Right lobe of liver (tissue), 6 donors: ENCODE measurements at regions not wholly inside any gene's neighbourhood (a gene's known extent, or its start where the extent isn't known, plus 50 kb on each side); places are given as distances from the start of the nearest gene placed in this dataset.
A peak's percentile ranks its signal among the peaks of the same experiment; 100 is the strongest.

Experiments
- ATAC-seq, 4 donors: fragments of 200-7000 bp; cut with Tn5 transposase; one replicate each; pipeline ENCODE4 v1.9.1; 2020; ENCODE audit warnings: mild to moderate bottlenecking in 4 of 4, moderate library complexity in 4 of 4
- DNase-seq, 3 donors: peaks; one replicate each; pipeline ENCODE4 v3.0.0-alpha.2; 2020
- H3K27ac ChIP-seq, 3 donors: fragments of 200-600 bp; one replicate each; pipeline ENCODE4 v1.8.0; 2022
- H3K27me3 ChIP-seq, 2 donors: fragments of 200-600 bp; one replicate each; pipeline ENCODE4 v1.8.0; 2022
- H3K36me3 ChIP-seq, 4 donors: fragments of 200-600 bp; sonication (generic) in 1 of 4; one replicate each; pipeline versions ENCODE4 v1.5.1 to v1.8.0; 2017 to 2022; ENCODE audit warnings: control low read depth in 1 of 4
- H3K4me1 ChIP-seq, 4 donors: fragments of 200-600 bp; sonication (generic) in 1 of 4; one replicate each; pipeline versions ENCODE4 v1.5.1 to v1.8.0; 2017 to 2022; ENCODE audit warnings: control low read depth in 1 of 4
- H3K4me3 ChIP-seq, 3 donors: fragments of 200-600 bp; one replicate each; pipeline ENCODE4 v1.8.0; 2022
- H3K9me3 ChIP-seq, 4 donors: fragments of 200-600 bp; sonication (generic) in 1 of 4; one replicate each; pipeline versions ENCODE4 v1.5.1 to v1.8.0; 2017 to 2022; ENCODE audit warnings: control low read depth in 1 of 4
- CTCF ChIP-seq, 4 donors: fragments of 200-600 bp in 3 of 4; fragments of 450-650 bp in 1 of 4; IDR thresholded peaks; one replicate each; pipeline versions ENCODE4 v1.5.1 to v1.8.0; 2016 to 2022; ENCODE audit warnings: antibody characterized with exemption in 4 of 4, mild to moderate bottlenecking in 2 of 4
- POLR2A ChIP-seq: fragments of 450-650 bp; IDR thresholded peaks from one replicate; pipeline ENCODE4 v1.6.1; 2017; ENCODE audit warnings: antibody characterized with exemption, mild to moderate bottlenecking
- WGBS: methylation state at CpG from one replicate; pipeline ENCODE4 v1.1.6; 2018; ENCODE audit warnings: low coverage, low lambda C conversion rate; ENCODE audit not compliant: insufficient coverage; ENCODE audit errors: missing lambda C conversion rate; 5-methylcytosine and 5-hydroxymethylcytosine counted together
- intact Hi-C, 2 donors: fragments of 100-400 bp; cut with DNase I; formaldehyde crosslinking; loops; one replicate each; pipeline versions ENCODE4 v1.11.2 to v1.14.1; 2022
- donor health status: DM: no; HTN: yes; CAD: no.
- donor health status: DM: no; HTN: no; CAD: no.
- donor health status: DM: no; HTN: no; CAD: no.
- donor health status: DM: no; HTN: yes; CAD: no.
- donor health status: DM: no; HTN: yes; CAD: no.

DNA sequence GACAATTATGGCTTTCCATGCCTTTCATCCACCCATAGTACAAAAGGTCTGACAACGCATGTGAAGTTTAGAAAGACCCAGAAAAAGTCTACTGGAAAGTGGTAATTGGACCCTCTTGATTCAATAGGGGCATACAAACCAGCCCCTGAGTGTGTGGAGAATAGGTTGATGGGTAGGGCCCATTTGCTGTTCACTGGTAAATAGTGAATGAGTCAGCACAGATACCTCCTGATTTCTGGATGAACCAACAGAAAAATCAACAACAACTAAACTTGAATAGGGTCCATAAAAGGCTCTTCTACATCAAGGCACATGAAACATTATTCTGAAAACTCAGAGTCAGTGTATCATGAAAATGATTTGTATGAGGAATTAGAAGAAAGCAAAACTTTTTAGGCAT is 235.4 kb upstream of the SLC35B3 start:
- no peak for TF ChIP-seq POLR2A
- TF ChIP-seq CTCF (IDR thresholded peaks at IDR 0.05) = no peak
- Histone ChIP-seq H3K4me3 (no peak overlapping the region), H3K27ac (peak overlapping the region; percentile 8 to 65 (median 48)), H3K27me3 (no peaks in the 10 kb centered on the region), H3K4me1 (peaks cover 0 to 43% (median 6%) of the 10 kb centered on the region in 4 donors), H3K9me3 (no peaks in the 10 kb centered on the region), H3K36me3 (no peaks in the 10 kb centered on the region)
- DNase-seq (no peak), ATAC-seq (peak; percentile 66 to 90 (median 74))
- WGBS = 100% methylated on average over 1 of the region's 1 CpG
- intact Hi-C loops = no loop called here

DNA sequence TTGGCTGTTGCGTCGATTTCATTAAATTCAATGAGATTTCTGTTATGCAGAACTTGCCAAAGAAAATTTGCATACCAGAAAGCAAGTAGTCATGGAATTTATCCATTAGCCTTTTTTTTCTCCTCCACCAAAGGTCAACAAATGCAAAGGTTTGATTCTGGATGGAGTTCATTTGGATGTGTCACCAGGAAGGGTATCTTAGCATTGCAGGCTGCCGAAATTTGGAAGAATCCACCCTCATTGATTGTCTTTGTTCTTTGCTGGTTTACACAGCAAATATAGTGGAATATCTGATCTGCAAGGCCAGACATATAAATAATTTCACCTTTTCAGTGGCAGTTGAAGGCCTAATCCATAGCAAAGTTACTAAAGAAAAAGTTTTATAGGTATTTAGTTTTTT is 229.4 kb upstream of the SLC35B3 start:
- TF ChIP-seq POLR2A (no peak), CTCF (IDR thresholded peaks at IDR 0.05) (no peak)

GRCh38 chr6:8664070-8664469 is 228.7 kb upstream of the SLC35B3 start:
- H3K36me3 ChIP-seq = no peaks in the 10 kb centered on the region
- H3K27ac ChIP-seq = peak overlapping the region; percentile 5 to 62 (median 34)
- WGBS = 22% methylated on average over 3 of the region's 3 CpGs
- no peaks in the 10 kb centered on the region for H3K27me3 ChIP-seq
- no peaks in the 10 kb centered on the region for H3K9me3 ChIP-seq
- ATAC-seq = peak; percentile 53 to 74 (median 61)
- H3K4me3 ChIP-seq = peak overlapping the region in 1 of 3 donors; percentile 8
- peaks cover 0 to 51% (median 2%) of the 10 kb centered on the region in 4 donors for H3K4me1 ChIP-seq
- intact Hi-C loops = no loop called here
- TF ChIP-seq CTCF (IDR thresholded peaks at IDR 0.05) (no peak), POLR2A (no peak)
- no peak for DNase-seq

More for the DNA sequence above, 229.4 kb upstream of the SLC35B3 start:
- 46% methylated on average over 3 of the region's 3 CpGs for WGBS
- ATAC-seq = peak; percentile 75 to 92 (median 81)
- peaks cover 0 to 54% (median 5%) of the 10 kb centered on the region in 4 donors for H3K4me1 ChIP-seq
- DNase-seq = peak in 1 of 3 donors; percentile 52
- H3K36me3 ChIP-seq = no peaks in the 10 kb centered on the region
- intact Hi-C loops = no loop called here
- peak overlapping the region; percentile 5 to 62 (median 34) for H3K27ac ChIP-seq
- no peaks in the 10 kb centered on the region for H3K27me3 ChIP-seq
- H3K4me3 ChIP-seq = no peak overlapping the region
- no peaks in the 10 kb centered on the region for H3K9me3 ChIP-seq

DNA sequence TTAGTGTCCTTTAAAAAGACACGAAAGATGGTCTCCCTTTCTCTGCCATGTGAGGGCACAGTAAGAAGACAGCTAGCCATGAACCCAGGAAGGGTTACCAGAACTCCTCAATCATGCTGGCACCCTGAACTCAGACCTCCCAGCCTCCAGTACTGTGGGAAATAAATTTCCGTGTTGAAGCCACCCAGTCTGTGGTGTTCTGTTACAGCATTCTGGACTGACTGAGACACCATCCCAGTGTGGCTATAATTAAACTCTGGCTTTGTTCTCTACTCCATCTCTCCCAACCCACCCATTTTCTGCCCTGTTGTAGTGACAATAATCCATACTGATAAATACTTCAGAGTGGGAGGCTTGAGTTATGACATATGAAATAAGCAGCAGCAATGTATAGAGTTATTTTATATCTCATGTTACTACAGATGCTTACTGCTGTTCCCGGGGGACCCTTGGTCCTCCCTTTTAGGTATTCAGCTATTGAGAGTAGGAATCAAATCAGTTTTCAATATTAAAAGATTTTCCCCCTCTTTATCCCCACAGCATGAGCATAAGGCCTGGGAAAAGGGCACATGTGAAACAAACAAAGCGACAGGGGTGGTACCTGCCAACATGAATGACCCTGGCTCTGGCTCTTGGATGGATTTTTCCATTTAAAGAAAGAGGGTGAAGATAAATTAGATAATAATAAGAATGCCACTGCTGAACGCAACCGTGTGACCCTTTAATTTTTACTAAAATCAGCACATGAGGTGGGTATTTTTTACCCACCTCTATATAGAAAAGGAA is 224.3 kb upstream of the SLC35B3 start:
- H3K27ac ChIP-seq = peak overlapping the region in 1 of 3 donors; percentile 31
- DNase-seq (no peak), ATAC-seq (no peak)
- H3K4me3 ChIP-seq = no peak overlapping the region
- TF ChIP-seq CTCF (IDR thresholded peaks at IDR 0.05) (no peak), POLR2A (no peak)
- H3K4me1 ChIP-seq = peaks cover 0 to 57% (median 5%) of the 10 kb centered on the region in 4 donors
- whole genome bisulfite sequencing = 78% methylated on average over 5 of the region's 6 CpGs
- H3K36me3 ChIP-seq = no peaks in the 10 kb centered on the region
- intact Hi-C loops = no loop called here
- H3K27me3 ChIP-seq = no peaks in the 10 kb centered on the region
- no peaks in the 10 kb centered on the region for H3K9me3 ChIP-seq
